Suprapubic skin (tissue), 4 donors: ENCODE measurements at regions not wholly inside any gene's neighbourhood (a gene's known extent, or its start where the extent isn't known, plus 50 kb on each side); places are given as distances from the start of the nearest gene placed in this dataset.
A peak's percentile ranks its signal among the peaks of the same experiment; 100 is the strongest.

Experiments used
- DNase-seq, 2 donors: peaks; one replicate each; pipeline ENCODE4 v3.0.0-alpha.2; 2019; ENCODE audit warnings: low spot score in 2 of 2
- H3K27ac ChIP-seq: fragments of 200-600 bp; sonication (generic); one replicate; pipeline ENCODE4 v1.5.1; 2019
- H3K27me3 ChIP-seq: fragments of 200-600 bp; sonication (generic); one replicate; pipeline ENCODE4 v1.5.1; 2019
- H3K36me3 ChIP-seq: fragments of 200-600 bp; sonication (generic); one replicate; pipeline ENCODE4 v1.5.1; 2019
- H3K4me1 ChIP-seq: fragments of 200-600 bp; sonication (generic); one replicate; pipeline ENCODE4 v1.5.1; 2019
- H3K4me3 ChIP-seq: fragments of 200-600 bp; sonication (generic); one replicate; pipeline ENCODE4 v1.5.1; 2019; ENCODE audit warnings: mild to moderate bottlenecking
- H3K9me3 ChIP-seq: fragments of 200-600 bp; sonication (generic); one replicate; pipeline ENCODE4 v1.5.1; 2019
- CTCF ChIP-seq, 2 donors: fragments of 200-600 bp in 1 of 2; fragments of 450-650 bp in 1 of 2; sonication (generic) in 1 of 2; IDR thresholded peaks; one replicate each; pipeline ENCODE4 v1.5.1; 2016 to 2019; ENCODE audit warnings: antibody characterized with exemption in 2 of 2, mild to moderate bottlenecking in 1 of 2, moderate library complexity in 1 of 2
- EP300 ChIP-seq: sonication (generic); formaldehyde crosslinking; IDR thresholded peaks from one replicate; pipeline ENCODE4 v1.6.1; 2017; ENCODE audit warnings: antibody characterized with exemption
- POLR2A ChIP-seq, 2 donors: fragments of 450-650 bp; IDR thresholded peaks; one replicate each; pipeline ENCODE4 v1.6.1; 2017; ENCODE audit warnings: antibody characterized with exemption in 2 of 2, mild to moderate bottlenecking in 2 of 2, moderate library complexity in 2 of 2
- POLR2AphosphoS5 ChIP-seq, 3 donors: sonication (generic); formaldehyde crosslinking; IDR thresholded peaks; one replicate each; pipeline ENCODE4 v1.6.1; 2017; ENCODE audit warnings: antibody characterized with exemption in 3 of 3
- WGBS: methylation state at CpG from one replicate; pipeline ENCODE4 v1.1.5; 2018; 5-methylcytosine and 5-hydroxymethylcytosine counted together

- DNase-seq = peak in 1 of 2 donors; percentile 52
- 93% methylated on average over 8 of the region's 8 CpGs for WGBS
- peaks cover 15% of the 10 kb centered on the region for H3K4me1 ChIP-seq
Measured at GRCh38 chr12:38141239-38141638, 175.3 kb upstream of the ALG10B start.

DNA sequence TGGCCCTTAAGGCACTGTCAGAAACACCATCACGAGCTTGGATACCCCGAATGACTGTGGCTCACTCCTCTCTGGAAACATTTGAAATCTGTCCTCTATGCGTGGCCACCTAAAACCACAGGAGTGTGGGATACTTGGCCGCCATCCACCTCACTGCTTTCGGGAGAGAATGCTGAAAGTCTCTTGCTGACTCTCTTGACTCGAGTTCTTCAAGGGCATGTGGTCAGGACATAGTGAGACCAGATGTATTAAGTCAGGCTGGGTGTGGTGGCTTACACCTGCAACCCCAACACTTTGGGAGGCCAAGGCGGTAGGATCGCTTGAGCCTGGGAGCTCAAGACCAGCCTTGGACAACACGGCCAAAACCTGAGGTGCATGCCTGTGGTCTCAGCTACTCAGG is 174.7 kb upstream of the ALG10B start:
- peak in 1 of 2 donors; percentile 66 for DNase-seq
- H3K9me3 ChIP-seq = peaks cover 9% of the 10 kb centered on the region
- H3K36me3 ChIP-seq = no peaks in the 10 kb centered on the region
- no peak overlapping the region for H3K4me3 ChIP-seq
- H3K4me1 ChIP-seq = peaks cover 15% of the 10 kb centered on the region
- WGBS = 79% methylated on average over 9 of the region's 9 CpGs
- TF ChIP-seq POLR2A (IDR thresholded peaks at IDR 0.05) (no peak), EP300 (no peak), CTCF (IDR thresholded peaks at IDR 0.05) (no peak), POLR2AphosphoS5 (IDR thresholded peaks at IDR 0.05) (no peak)
- H3K27me3 ChIP-seq = peaks cover 13% of the 10 kb centered on the region
- no peak overlapping the region for H3K27ac ChIP-seq

More at GRCh38 chr12:38141239-38141638, 175.3 kb upstream of the ALG10B start:
- no peak overlapping the region for H3K27ac ChIP-seq
- H3K36me3 ChIP-seq = no peaks in the 10 kb centered on the region
- no peak overlapping the region for H3K4me3 ChIP-seq
- H3K9me3 ChIP-seq = peaks cover 4% of the 10 kb centered on the region
- H3K27me3 ChIP-seq = peaks cover 13% of the 10 kb centered on the region
- no peak for TF ChIP-seq POLR2AphosphoS5 (IDR thresholded peaks at IDR 0.05)
- TF ChIP-seq POLR2A (IDR thresholded peaks at IDR 0.05) = no peak
- TF ChIP-seq CTCF (IDR thresholded peaks at IDR 0.05) = no peak
- no peak for TF ChIP-seq EP300

DNA sequence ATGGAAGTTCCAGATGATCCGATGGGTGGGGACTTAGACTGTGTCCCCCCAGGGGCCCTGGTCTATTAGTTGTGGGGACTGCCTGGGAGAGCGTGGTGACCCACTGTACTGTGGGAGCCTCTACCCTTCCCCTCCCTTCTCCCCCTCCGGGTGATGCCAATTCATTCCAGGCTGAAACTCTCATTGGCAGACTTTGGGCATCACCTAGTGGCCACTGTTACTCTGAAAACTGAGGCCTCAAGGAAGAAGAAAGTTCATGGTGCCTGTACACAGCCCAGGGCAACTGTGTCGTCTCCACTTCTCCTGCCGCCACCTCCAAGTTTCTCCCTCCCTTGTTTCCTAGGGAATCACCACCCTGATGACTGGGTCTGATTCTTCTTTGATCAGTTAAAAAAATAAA is 173.6 kb upstream of the ALG10B start:
- Histone ChIP-seq H3K4me3 (no peak overlapping the region), H3K36me3 (no peaks in the 10 kb centered on the region), H3K27ac (no peak overlapping the region), H3K27me3 (peaks cover 3% of the 10 kb centered on the region), H3K9me3 (peaks cover 14% of the 10 kb centered on the region), H3K4me1 (peaks cover 13% of the 10 kb centered on the region)
- WGBS = 83% methylated on average over 5 of the region's 5 CpGs
- DNase-seq = peak in 1 of 2 donors; percentile 15
- no peak for TF ChIP-seq POLR2AphosphoS5 (IDR thresholded peaks at IDR 0.05)
- TF ChIP-seq EP300 = no peak
- no peak for TF ChIP-seq POLR2A (IDR thresholded peaks at IDR 0.05)
- no peak for TF ChIP-seq CTCF (IDR thresholded peaks at IDR 0.05)

- H3K27ac ChIP-seq = no peak overlapping the region
- no peak overlapping the region for H3K4me3 ChIP-seq
- peaks cover 14% of the 10 kb centered on the region for H3K9me3 ChIP-seq
- DNase-seq = peak in 1 of 2 donors; percentile 34
- 90% methylated on average over 4 of the region's 4 CpGs for WGBS
- peaks cover 3% of the 10 kb centered on the region for H3K4me1 ChIP-seq
- H3K36me3 ChIP-seq = no peaks in the 10 kb centered on the region
- no peak for TF ChIP-seq POLR2AphosphoS5 (IDR thresholded peaks at IDR 0.05)
- TF ChIP-seq CTCF (IDR thresholded peaks at IDR 0.05) = no peak
- no peak for TF ChIP-seq POLR2A (IDR thresholded peaks at IDR 0.05)
- no peak for TF ChIP-seq EP300
- no peaks in the 10 kb centered on the region for H3K27me3 ChIP-seq
Measured at GRCh38 chr12:38144049-38144448, 172.5 kb upstream of the ALG10B start.

GRCh38 chr12:38144601-38145436 is 171.8 kb upstream of the ALG10B start:
- peaks cover 14% of the 10 kb centered on the region for H3K9me3 ChIP-seq
- TF ChIP-seq POLR2A (IDR thresholded peaks at IDR 0.05) (no peak), EP300 (no peak), POLR2AphosphoS5 (IDR thresholded peaks at IDR 0.05) (no peak), CTCF (IDR thresholded peaks at IDR 0.05) (no peak)
- H3K4me3 ChIP-seq = no peak overlapping the region
- no peak overlapping the region for H3K27ac ChIP-seq
- H3K4me1 ChIP-seq = no peaks in the 10 kb centered on the region
- no peaks in the 10 kb centered on the region for H3K36me3 ChIP-seq
- WGBS = 81% methylated on average over 17 of the region's 17 CpGs
- DNase-seq = peak in 1 of 2 donors; percentile 65
- H3K27me3 ChIP-seq = no peaks in the 10 kb centered on the region
